HUES48 (cell line): ENCODE measurements at regions not wholly inside any gene's neighbourhood (a gene's known extent, or its start where the extent isn't known, plus 50 kb on each side); places are given as distances from the start of the nearest gene placed in this dataset.

Experiments
- H3K27ac ChIP-seq: one replicate; pipeline ENCODE4 v1.7.0; 2013; ENCODE audit warnings: low read depth, low read length, inconsistent platforms
- H3K27me3 ChIP-seq: 2 replicates; pipeline ENCODE4 v1.6.1; 2013; ENCODE audit warnings: mild to moderate bottlenecking, low read length; ENCODE audit not compliant: control insufficient read depth, insufficient read depth
- H3K36me3 ChIP-seq: 2 replicates; pipeline ENCODE4 v1.6.1; 2013; ENCODE audit warnings: low read length; ENCODE audit not compliant: control insufficient read depth, insufficient read depth
- H3K4me1 ChIP-seq: 2 replicates; pipeline ENCODE4 v1.6.1; 2013; ENCODE audit warnings: mild to moderate bottlenecking, low read length; ENCODE audit not compliant: control insufficient read depth, insufficient read depth
- H3K4me3 ChIP-seq: 2 replicates; pipeline ENCODE4 v1.5.1; 2013; ENCODE audit warnings: mild to moderate bottlenecking, low read depth, low read length
- H3K9ac ChIP-seq: 2 replicates; pipeline ENCODE4 v1.6.1; 2013; ENCODE audit warnings: mild to moderate bottlenecking, low read depth, low read length, moderate library complexity
- H3K9me3 ChIP-seq: 2 replicates; pipeline ENCODE4 v1.6.1; 2013; ENCODE audit warnings: low read length; ENCODE audit not compliant: control insufficient read depth, insufficient read depth

DNA sequence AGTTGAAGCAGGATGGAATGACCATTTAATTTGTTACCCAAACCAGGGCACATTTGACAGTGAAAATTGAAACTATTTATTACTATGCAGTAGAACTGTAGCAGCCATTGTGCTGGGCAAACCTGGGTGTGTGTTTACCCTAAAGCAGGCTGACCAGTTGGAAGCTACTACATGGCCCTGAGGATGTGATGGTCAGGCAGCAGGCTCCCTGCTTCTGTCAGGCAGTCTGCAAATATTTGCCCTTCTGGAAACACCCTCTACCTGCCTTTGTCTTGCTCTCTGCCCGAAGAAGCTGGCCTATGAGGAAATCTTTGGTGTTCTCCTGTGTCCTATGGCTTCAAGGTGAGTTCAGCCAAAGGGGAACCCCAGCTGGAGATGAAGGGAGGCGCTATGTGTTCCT, 600.1 kb upstream of the KIRREL3 start:
- Histone ChIP-seq H3K9me3 (no peaks in the 10 kb centered on the region), H3K4me1 (peaks cover 12% of the 10 kb centered on the region), H3K9ac (no peak overlapping the region), H3K27me3 (no peaks in the 10 kb centered on the region), H3K36me3 (no peaks in the 10 kb centered on the region), H3K27ac (no peak overlapping the region), H3K4me3 (no peak overlapping the region)

DNA sequence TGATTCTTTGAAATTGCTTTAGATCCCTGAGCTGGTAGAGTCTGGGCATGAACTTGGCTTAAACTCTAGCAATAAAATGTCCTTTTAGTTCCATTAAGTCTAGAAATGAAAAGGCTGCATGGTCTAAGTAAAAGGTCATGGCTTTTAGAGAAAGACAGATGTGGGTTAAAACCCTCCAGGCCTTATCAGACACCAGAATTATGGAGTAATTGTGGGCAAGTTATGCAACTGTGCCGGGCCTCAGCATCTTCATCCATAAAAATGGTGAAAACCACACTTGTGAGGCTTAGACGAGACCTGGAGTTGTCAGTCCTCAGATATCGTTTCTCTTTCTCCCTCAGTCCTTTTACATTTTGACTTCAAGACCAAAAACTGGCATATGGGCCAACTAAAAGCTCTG, 597.9 kb upstream of the KIRREL3 start:
- H3K27me3 ChIP-seq = no peaks in the 10 kb centered on the region
- H3K9ac ChIP-seq = no peak overlapping the region

DNA sequence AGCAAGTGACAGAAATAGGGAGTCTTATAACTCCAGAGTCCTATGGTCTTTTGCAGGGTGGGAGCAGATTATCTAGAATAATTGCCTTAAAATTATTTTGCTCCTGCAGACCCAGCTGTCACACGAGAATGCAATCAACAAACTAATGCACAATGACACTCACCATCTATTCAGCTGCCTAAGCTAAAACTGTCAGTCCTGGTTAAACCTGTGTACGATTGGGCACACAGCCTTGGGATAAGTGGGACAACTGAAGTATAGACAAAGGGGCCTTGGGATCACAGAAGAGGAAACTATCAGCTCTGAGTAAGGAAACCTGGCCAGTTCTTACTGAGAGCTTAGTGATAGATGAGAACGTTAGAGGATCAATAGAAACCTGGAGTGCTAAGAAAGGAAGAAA, 595.9 kb upstream of the KIRREL3 start:
- Histone ChIP-seq H3K9me3 (no peaks in the 10 kb centered on the region), H3K36me3 (no peaks in the 10 kb centered on the region), H3K4me1 (peaks cover 4% of the 10 kb centered on the region), H3K4me3 (no peak overlapping the region), H3K27me3 (no peaks in the 10 kb centered on the region), H3K27ac (no peak overlapping the region), H3K9ac (no peak overlapping the region)

More for the DNA sequence above, 597.9 kb upstream of the KIRREL3 start:
- peaks cover 12% of the 10 kb centered on the region for H3K4me1 ChIP-seq
- no peak overlapping the region for H3K4me3 ChIP-seq
- no peaks in the 10 kb centered on the region for H3K9me3 ChIP-seq
- H3K27ac ChIP-seq = no peak overlapping the region
- no peaks in the 10 kb centered on the region for H3K36me3 ChIP-seq

DNA sequence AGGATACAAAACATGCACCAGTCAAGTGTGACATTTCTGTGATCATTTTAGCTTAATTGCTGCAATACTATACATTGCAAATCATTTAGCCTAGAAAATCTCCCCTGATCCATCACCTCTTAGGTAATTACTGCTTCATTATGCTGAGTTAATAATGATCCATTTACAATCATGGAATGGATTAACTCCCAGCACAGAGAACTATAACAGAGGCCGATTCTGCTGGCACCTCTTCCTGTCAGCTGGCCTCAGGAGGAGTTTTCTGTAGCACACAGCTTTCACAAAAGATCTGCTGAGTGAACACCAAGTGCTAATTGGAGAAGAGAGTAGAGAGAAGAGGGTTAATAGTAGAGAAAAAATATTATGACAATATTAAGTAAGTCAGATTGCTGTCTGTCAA, 591.8 kb upstream of the KIRREL3 start:
- no peaks in the 10 kb centered on the region for H3K4me1 ChIP-seq
- H3K9ac ChIP-seq = no peak overlapping the region
- no peaks in the 10 kb centered on the region for H3K27me3 ChIP-seq
- no peak overlapping the region for H3K4me3 ChIP-seq
- H3K27ac ChIP-seq = no peak overlapping the region
- H3K9me3 ChIP-seq = no peaks in the 10 kb centered on the region
- no peaks in the 10 kb centered on the region for H3K36me3 ChIP-seq

DNA sequence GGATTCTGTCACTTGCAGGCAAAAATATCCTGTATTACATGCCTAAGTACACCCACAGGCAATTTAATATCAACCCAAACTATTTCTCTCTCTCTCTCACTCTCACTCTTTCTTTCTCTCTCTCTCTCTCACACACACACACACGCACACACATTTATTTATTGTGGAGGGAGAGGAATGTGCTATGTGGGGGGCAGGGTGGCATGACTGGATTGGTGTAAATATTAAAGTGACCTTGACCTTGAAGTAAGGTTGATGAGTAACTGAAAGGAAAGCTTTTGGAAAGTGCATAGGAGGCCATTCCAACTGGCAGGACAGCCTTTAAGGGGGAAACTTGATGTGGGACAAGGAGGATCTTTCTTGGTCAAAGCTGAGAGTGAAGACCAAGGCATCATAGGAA, 589.7 kb upstream of the KIRREL3 start:
- Histone ChIP-seq H3K27ac (no peak overlapping the region), H3K4me3 (no peak overlapping the region), H3K36me3 (no peaks in the 10 kb centered on the region), H3K9ac (no peak overlapping the region), H3K9me3 (no peaks in the 10 kb centered on the region), H3K4me1 (no peaks in the 10 kb centered on the region), H3K27me3 (no peaks in the 10 kb centered on the region)

DNA sequence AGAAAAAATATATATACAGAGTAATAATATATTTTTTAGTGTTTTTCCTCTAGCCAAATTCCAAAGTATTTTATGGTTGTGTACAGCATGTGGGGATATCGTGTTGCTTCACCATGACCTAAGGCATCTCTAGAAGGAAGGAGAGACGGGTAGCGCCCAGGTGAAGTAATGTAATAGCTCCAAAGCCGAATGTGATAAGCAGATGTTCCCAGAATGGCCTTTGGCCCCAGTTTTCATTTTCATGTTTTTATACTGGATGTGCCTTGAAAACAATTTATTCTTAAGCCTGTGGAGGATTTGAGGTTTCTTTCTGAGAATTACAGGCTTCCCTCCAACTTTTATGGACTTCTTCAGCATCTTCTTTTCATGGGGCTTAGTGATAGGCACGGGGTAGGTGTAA, 587.9 kb upstream of the KIRREL3 start:
- no peaks in the 10 kb centered on the region for H3K9me3 ChIP-seq
- H3K4me1 ChIP-seq = no peaks in the 10 kb centered on the region
- H3K36me3 ChIP-seq = no peaks in the 10 kb centered on the region
- no peak overlapping the region for H3K9ac ChIP-seq
- H3K4me3 ChIP-seq = no peak overlapping the region
- H3K27ac ChIP-seq = no peak overlapping the region
- no peaks in the 10 kb centered on the region for H3K27me3 ChIP-seq

DNA sequence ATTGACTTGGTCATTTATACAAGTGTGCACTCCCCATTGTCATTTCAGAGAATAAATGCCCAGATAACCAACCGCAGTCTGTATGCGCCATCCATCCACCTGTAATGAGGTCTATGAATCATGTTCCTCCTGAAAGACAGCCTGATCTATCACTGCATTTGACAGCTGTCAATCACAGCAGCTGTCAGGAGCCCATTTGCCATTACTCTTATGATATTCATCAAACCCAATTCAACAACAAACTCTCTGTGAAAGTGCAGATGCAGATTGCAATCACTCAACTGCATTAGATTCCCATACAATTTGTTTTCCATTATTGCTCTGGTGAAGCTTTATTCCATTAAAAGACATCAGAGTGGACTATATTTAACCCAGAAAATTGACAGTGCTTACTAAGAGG, 586.9 kb upstream of the KIRREL3 start:
- Histone ChIP-seq H3K4me3 (no peak overlapping the region), H3K9me3 (no peaks in the 10 kb centered on the region), H3K27ac (no peak overlapping the region), H3K9ac (no peak overlapping the region), H3K4me1 (no peaks in the 10 kb centered on the region), H3K36me3 (no peaks in the 10 kb centered on the region), H3K27me3 (no peaks in the 10 kb centered on the region)

DNA sequence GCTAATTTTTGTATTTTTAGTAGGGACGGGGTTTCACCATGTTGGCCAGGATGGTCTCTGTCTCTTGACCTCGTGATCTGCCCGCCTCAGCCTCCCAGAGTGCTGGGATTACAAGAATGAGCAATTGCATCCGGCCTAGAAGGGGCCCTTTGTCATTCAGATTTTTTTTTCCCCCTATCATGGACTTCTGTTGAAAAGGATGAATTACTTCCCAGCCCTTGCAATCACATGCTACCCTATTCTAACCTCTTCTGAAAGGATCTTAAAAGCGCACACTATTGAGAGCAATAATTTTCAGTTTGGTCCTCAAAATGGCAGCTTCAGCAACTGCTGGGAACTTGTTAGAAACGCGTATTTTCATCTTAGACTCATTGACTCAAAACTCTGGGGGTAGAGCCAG, 575.6 kb upstream of the KIRREL3 start:
- Histone ChIP-seq H3K4me3 (no peak overlapping the region), H3K9me3 (no peaks in the 10 kb centered on the region), H3K27me3 (no peaks in the 10 kb centered on the region), H3K9ac (no peak overlapping the region), H3K36me3 (no peaks in the 10 kb centered on the region), H3K27ac (no peak overlapping the region), H3K4me1 (peaks cover 6% of the 10 kb centered on the region)

DNA sequence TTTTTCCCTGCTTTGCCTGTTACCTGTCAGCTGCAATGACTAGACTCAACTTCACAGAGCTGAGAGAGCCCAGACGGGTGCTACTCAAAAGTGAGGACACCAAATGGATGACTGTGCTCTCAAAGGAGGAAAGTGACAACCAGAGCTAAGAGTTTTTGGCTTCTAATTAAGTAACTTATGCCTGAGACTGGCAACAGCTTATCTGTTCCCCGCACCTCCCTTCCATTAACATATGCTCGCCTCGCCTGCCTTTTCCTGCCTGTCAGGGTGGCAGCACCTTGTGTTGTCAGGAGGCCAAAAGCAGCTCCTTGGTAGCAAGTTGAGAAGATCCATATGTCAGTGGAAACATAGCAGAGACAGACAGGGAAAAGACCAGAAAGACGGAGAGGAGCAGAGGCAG, 573.9 kb upstream of the KIRREL3 start:
- Histone ChIP-seq H3K4me1 (peaks cover 6% of the 10 kb centered on the region), H3K27ac (no peak overlapping the region), H3K9ac (no peak overlapping the region), H3K4me3 (no peak overlapping the region), H3K36me3 (no peaks in the 10 kb centered on the region), H3K27me3 (no peaks in the 10 kb centered on the region), H3K9me3 (no peaks in the 10 kb centered on the region)

DNA sequence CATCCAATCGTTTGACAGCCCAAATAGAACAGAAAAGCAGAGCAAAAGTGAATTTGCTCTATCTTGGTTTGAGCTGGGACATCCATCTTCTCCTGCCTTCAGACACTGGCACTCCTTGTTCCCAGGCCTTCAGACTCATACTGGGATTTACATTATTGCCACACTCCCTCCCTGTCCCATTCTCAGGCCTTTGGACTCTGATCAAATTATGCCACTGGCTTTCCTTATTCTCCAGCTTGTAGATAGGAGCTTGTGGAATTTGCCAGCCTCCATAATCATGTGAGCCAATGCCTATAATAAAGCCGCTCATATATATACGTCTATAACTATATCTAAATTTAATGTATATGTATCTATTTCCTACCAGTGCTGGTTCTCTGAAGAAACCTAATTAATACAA, 568.3 kb upstream of the KIRREL3 start:
- Histone ChIP-seq H3K27ac (no peak overlapping the region), H3K36me3 (no peaks in the 10 kb centered on the region), H3K4me1 (peaks cover 18% of the 10 kb centered on the region), H3K27me3 (no peaks in the 10 kb centered on the region), H3K9me3 (no peaks in the 10 kb centered on the region), H3K4me3 (no peak overlapping the region), H3K9ac (no peak overlapping the region)

DNA sequence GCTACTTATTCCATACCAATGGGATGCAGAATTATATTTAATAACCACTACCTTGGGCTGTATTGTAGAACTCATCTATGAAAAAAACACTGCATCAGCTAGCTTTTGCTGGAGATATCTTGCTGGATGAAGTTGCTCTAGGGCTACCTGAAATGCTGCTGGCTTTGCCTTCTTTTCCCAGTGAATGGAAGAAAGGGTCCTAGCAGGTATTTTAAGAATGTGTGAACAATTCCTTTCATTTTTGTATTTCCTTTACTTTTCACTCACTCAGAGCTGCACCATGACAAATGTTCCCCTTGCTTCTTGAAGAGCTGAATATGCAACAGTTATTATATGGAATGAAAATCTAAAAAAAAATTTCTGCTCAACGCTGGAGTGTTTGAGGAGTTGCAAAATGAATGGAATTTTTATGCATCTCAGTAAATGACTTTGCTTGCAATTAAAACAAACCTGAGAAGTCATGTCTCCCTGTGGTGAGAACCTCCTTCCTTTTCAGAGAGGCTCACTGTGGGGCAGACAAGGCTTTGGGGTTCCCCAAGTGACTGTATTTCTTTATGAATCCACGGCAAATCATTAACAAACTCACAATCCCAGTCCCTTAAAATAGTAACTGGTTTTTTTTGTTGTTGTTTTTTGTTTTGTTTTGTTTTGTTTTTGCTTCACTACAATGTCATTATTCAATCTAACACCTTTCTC, 566.8 kb upstream of the KIRREL3 start:
- H3K27ac ChIP-seq = peak overlapping the region; percentile 14
- no peak overlapping the region for H3K9ac ChIP-seq
- H3K4me3 ChIP-seq = no peak overlapping the region
- H3K27me3 ChIP-seq = no peaks in the 10 kb centered on the region
- H3K9me3 ChIP-seq = no peaks in the 10 kb centered on the region
- no peaks in the 10 kb centered on the region for H3K36me3 ChIP-seq
- peaks cover 18% of the 10 kb centered on the region for H3K4me1 ChIP-seq

DNA sequence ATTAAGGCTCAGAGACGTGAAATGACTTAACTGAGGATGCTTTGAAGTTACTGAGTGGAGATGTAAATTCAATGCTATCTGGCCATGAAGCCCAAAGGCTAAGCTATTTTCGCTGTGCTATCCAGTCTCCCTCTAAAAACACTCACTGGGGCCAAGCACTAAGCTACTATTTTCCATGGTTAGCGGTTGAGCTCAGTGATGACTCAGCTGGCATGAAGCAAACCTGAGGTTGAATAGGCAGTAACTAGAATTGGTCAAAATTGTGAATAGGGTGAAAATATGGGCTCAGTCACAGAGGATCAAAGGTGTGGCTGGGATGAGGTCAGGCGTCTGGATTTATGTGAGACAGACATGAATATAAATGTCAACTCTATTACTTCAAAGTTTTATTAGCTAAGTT, 564.2 kb upstream of the KIRREL3 start:
- Histone ChIP-seq H3K4me3 (no peak overlapping the region), H3K9ac (no peak overlapping the region), H3K27ac (no peak overlapping the region), H3K9me3 (no peaks in the 10 kb centered on the region), H3K36me3 (no peaks in the 10 kb centered on the region), H3K4me1 (peaks cover 24% of the 10 kb centered on the region), H3K27me3 (no peaks in the 10 kb centered on the region)
